CD4-positive, alpha-beta memory T cell (primary cell): ENCODE measurements at regions not wholly inside any gene's neighbourhood (a gene's known extent, or its start where the extent isn't known, plus 50 kb on each side); places are given as distances from the start of the nearest gene placed in this dataset.

Experiments used
- CTCF ChIA-PET: fragments of 350-600 bp; sonication (Branson Sonifier 250); formaldehyde crosslinking; loops from one replicate; lab custom pipeline; 2021; ENCODE audit warnings: inconsistent platforms; ENCODE audit not compliant: partially characterized antibody; lab: Charles Lee
- POLR2A ChIA-PET: fragments of 350-600 bp; sonication (Branson Sonifier 250); formaldehyde crosslinking; loops from one replicate; lab custom pipeline; 2021; ENCODE audit not compliant: partially characterized antibody; lab: Charles Lee
- DNase-seq, 5 donors: peaks; one replicate each; pipeline versions ENCODE4 v3.0.0 to v3.0.0-alpha.2; 2020 to 2022; ENCODE audit warnings: mixed read lengths in 1 of 5
- H3K27ac ChIP-seq: one replicate; pipeline ENCODE4 v1.7.0; 2013; ENCODE audit warnings: low read depth, low read length
- H3K27me3 ChIP-seq: 2 replicates; pipeline ENCODE4 v1.7.0; 2013; ENCODE audit warnings: mild to moderate bottlenecking, low read length, moderate library complexity; ENCODE audit not compliant: insufficient read depth
- H3K36me3 ChIP-seq: 2 replicates; pipeline ENCODE4 v1.7.0; 2013; ENCODE audit warnings: mild to moderate bottlenecking, low read length, moderate library complexity; ENCODE audit not compliant: insufficient read depth
- H3K4me1 ChIP-seq: 2 replicates; pipeline ENCODE4 v1.7.0; 2013; ENCODE audit warnings: mild to moderate bottlenecking, low read length, moderate library complexity; ENCODE audit not compliant: insufficient read depth
- H3K4me3 ChIP-seq, 2 donors: one replicate each; pipeline ENCODE4 v1.7.0; 2013; ENCODE audit warnings: low read length in 2 of 2, mild to moderate bottlenecking in 1 of 2
- H3K9me3 ChIP-seq, 2 donors: one replicate each; pipeline ENCODE4 v1.7.0; 2013; ENCODE audit warnings: low read length in 2 of 2, control low read depth in 1 of 2; ENCODE audit not compliant: control insufficient read depth in 1 of 2
- H3K27ac Mint-ChIP-seq, 7 donors: one replicate each; pipeline ENCODE4 v1.8.0; 2020 to 2021; ENCODE audit warnings: mixed read lengths in 7 of 7, mild to moderate bottlenecking in 6 of 7, inconsistent platforms in 3 of 7, moderate library complexity in 3 of 7
- H3K27me3 Mint-ChIP-seq, 2 donors: one replicate each; pipeline ENCODE4 v1.8.0; 2020 to 2021; ENCODE audit warnings: mixed read lengths in 2 of 2
- H3K36me3 Mint-ChIP-seq, 2 donors: one replicate each; pipeline ENCODE4 v1.8.0; 2020 to 2021; ENCODE audit warnings: mixed read lengths in 2 of 2, inconsistent platforms in 1 of 2, mild to moderate bottlenecking in 1 of 2
- H3K4me1 Mint-ChIP-seq, 4 donors: one replicate each; pipeline ENCODE4 v1.8.0; 2020 to 2021; ENCODE audit warnings: mixed read lengths in 4 of 4, mild to moderate bottlenecking in 1 of 4
- H3K4me3 Mint-ChIP-seq, 8 donors: one replicate each; pipeline ENCODE4 v1.8.0; 2020 to 2021; ENCODE audit warnings: mixed read lengths in 8 of 8, mild to moderate bottlenecking in 7 of 8, moderate library complexity in 6 of 8, inconsistent platforms in 3 of 8
- H3K9me3 Mint-ChIP-seq, 8 donors: one replicate each; pipeline ENCODE4 v1.8.0; 2020 to 2021; ENCODE audit warnings: mixed read lengths in 8 of 8, mild to moderate bottlenecking in 5 of 8, inconsistent platforms in 3 of 8, moderate library complexity in 1 of 8
- intact Hi-C: fragments of 100-400 bp; cut with micrococcal nuclease; formaldehyde crosslinking; loops from one replicate; pipeline ENCODE4 v1.15.1; 2023

DNA sequence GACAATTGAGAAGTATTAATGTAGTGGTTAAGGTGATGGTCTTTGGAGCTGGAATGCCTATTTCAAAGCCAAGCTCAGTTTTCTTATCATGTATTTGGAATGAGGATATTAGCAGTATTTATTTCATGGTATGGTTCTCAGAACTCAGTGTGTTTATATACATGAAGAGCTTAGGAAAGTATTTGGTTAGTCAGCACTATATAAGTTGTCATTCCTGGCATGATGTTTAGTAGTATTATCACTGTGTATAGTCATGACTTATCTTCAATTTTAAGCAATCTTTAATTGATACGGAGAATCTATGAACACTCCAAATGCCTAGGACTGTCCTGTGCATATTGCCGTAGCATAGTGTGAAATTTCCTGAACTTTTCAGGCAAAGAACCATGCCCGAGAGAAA lies 501.9 kb upstream of the USP24 start:
- no peak overlapping the region for H3K4me3 ChIP-seq
- no peaks in the 10 kb centered on the region for H3K36me3 ChIP-seq
- ChIA-PET CTCF (no interaction called here), POLR2A (no interaction called here)
- Mint-ChIP-seq H3K4me1 (no peaks in the 10 kb centered on the region), H3K36me3 (no peaks in the 10 kb centered on the region), H3K27ac (no peak overlapping the region), H3K4me3 (no peak overlapping the region), H3K27me3 (no peaks in the 10 kb centered on the region), H3K9me3 (peaks cover 0 to 3% (median under 1%) of the 10 kb centered on the region in 8 donors)
- no peaks in the 10 kb centered on the region for H3K4me1 ChIP-seq
- no peak for DNase-seq
- H3K27me3 ChIP-seq: no peaks in the 10 kb centered on the region
- no peak overlapping the region for H3K27ac ChIP-seq
- H3K9me3 ChIP-seq: no peaks in the 10 kb centered on the region
- intact Hi-C loops: no loop called here

DNA sequence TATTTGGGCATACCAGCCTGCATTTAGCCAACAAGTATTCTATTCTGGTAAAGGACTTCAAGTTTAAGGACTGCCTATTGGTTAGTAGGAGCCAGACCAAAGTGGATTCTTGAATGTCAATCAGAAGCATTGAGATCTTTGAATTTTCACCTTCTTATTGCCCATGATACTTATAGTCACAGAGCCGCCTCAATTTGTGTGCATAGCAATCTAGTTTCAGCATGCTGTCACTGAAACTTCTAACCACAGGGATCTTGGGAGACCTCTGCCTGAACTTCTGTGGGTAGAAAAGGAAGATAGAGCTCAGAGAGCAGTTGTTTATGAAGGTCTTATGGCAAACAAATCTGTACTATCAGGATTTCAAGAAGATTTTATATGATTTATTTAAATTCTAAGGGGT lies 501.4 kb upstream of the USP24 start:
- no peaks in the 10 kb centered on the region for H3K27me3 ChIP-seq
- Mint-ChIP-seq H3K36me3 (no peaks in the 10 kb centered on the region), H3K4me3 (no peak overlapping the region), H3K4me1 (no peaks in the 10 kb centered on the region), H3K27ac (no peak overlapping the region), H3K9me3 (peaks cover 0 to 3% (median under 1%) of the 10 kb centered on the region in 8 donors), H3K27me3 (no peaks in the 10 kb centered on the region)
- no peaks in the 10 kb centered on the region for H3K36me3 ChIP-seq
- POLR2A ChIA-PET: no interaction called here
- DNase-seq: no peak
- H3K4me1 ChIP-seq: no peaks in the 10 kb centered on the region
- H3K4me3 ChIP-seq: no peak overlapping the region
- H3K27ac ChIP-seq: no peak overlapping the region
- intact Hi-C loops: no loop called here
- CTCF ChIA-PET: no interaction called here
- H3K9me3 ChIP-seq: no peaks in the 10 kb centered on the region

- no peaks in the 10 kb centered on the region for H3K36me3 Mint-ChIP-seq
- H3K4me3 Mint-ChIP-seq: no peak overlapping the region
- ChIA-PET CTCF (no interaction called here), POLR2A (no interaction called here)
- no peak for DNase-seq
- H3K27ac ChIP-seq: no peak overlapping the region
- no peaks in the 10 kb centered on the region for H3K36me3 ChIP-seq
- H3K4me1 Mint-ChIP-seq: no peaks in the 10 kb centered on the region
- no peaks in the 10 kb centered on the region for H3K27me3 Mint-ChIP-seq
- H3K9me3 ChIP-seq: no peaks in the 10 kb centered on the region
- H3K9me3 Mint-ChIP-seq: peaks cover 0 to 3% (median under 1%) of the 10 kb centered on the region in 8 donors
- H3K4me1 ChIP-seq: no peaks in the 10 kb centered on the region
- H3K27ac Mint-ChIP-seq: no peak overlapping the region
- intact Hi-C loops: no loop called here
- no peak overlapping the region for H3K4me3 ChIP-seq
- H3K27me3 ChIP-seq: no peaks in the 10 kb centered on the region
Measured at GRCh38 chr1:55716151-55716550, 501.0 kb upstream of the USP24 start.

- no peaks in the 10 kb centered on the region for H3K27me3 ChIP-seq
- H3K27ac Mint-ChIP-seq: no peak overlapping the region
- H3K27ac ChIP-seq: no peak overlapping the region
- no peak overlapping the region for H3K4me3 ChIP-seq
- peaks cover 0 to 6% (median 0%) of the 10 kb centered on the region in 8 donors for H3K9me3 Mint-ChIP-seq
- POLR2A ChIA-PET: no interaction called here
- no peaks in the 10 kb centered on the region for H3K4me1 ChIP-seq
- H3K36me3 ChIP-seq: no peaks in the 10 kb centered on the region
- no peak overlapping the region for H3K4me3 Mint-ChIP-seq
- no peak for DNase-seq
- intact Hi-C loops: no loop called here
- H3K36me3 Mint-ChIP-seq: no peaks in the 10 kb centered on the region
- peaks cover 0 to 3% of the 10 kb centered on the region in 2 donors for H3K27me3 Mint-ChIP-seq
- CTCF ChIA-PET: no interaction called here
- no peaks in the 10 kb centered on the region for H3K9me3 ChIP-seq
- no peaks in the 10 kb centered on the region for H3K4me1 Mint-ChIP-seq
Measured at GRCh38 chr1:55714230-55714629, 499.1 kb upstream of the USP24 start.

- peaks cover 0 to 6% (median 0%) of the 10 kb centered on the region in 8 donors for H3K9me3 Mint-ChIP-seq
- H3K27me3 Mint-ChIP-seq: peaks cover 0 to 3% of the 10 kb centered on the region in 2 donors
- Histone ChIP-seq H3K4me1 (no peaks in the 10 kb centered on the region), H3K27ac (no peak overlapping the region), H3K4me3 (no peak overlapping the region), H3K36me3 (no peaks in the 10 kb centered on the region), H3K9me3 (no peaks in the 10 kb centered on the region), H3K27me3 (no peaks in the 10 kb centered on the region)
- no peaks in the 10 kb centered on the region for H3K4me1 Mint-ChIP-seq
- no peak overlapping the region for H3K27ac Mint-ChIP-seq
- DNase-seq: no peak
- ChIA-PET POLR2A (no interaction called here), CTCF (no interaction called here)
- intact Hi-C loops: no loop called here
- no peak overlapping the region for H3K4me3 Mint-ChIP-seq
- no peaks in the 10 kb centered on the region for H3K36me3 Mint-ChIP-seq
Measured at GRCh38 chr1:55713516-55713915, 498.4 kb upstream of the USP24 start.

- Mint-ChIP-seq H3K27me3 (peaks cover 0 to 3% of the 10 kb centered on the region in 2 donors), H3K4me1 (no peaks in the 10 kb centered on the region), H3K4me3 (no peak overlapping the region), H3K27ac (no peak overlapping the region), H3K9me3 (peaks cover 0 to 6% (median 0%) of the 10 kb centered on the region in 8 donors), H3K36me3 (no peaks in the 10 kb centered on the region)
- no peak for DNase-seq
- H3K27ac ChIP-seq: no peak overlapping the region
- CTCF ChIA-PET: no interaction called here
- POLR2A ChIA-PET: no interaction called here
- H3K27me3 ChIP-seq: no peaks in the 10 kb centered on the region
- H3K4me3 ChIP-seq: no peak overlapping the region
- no peaks in the 10 kb centered on the region for H3K9me3 ChIP-seq
- intact Hi-C loops: no loop called here
- H3K36me3 ChIP-seq: no peaks in the 10 kb centered on the region
- H3K4me1 ChIP-seq: no peaks in the 10 kb centered on the region
Measured at GRCh38 chr1:55712148-55712547, 497.0 kb upstream of the USP24 start.

GRCh38 chr1:55708781-55709180 lies 493.6 kb upstream of the USP24 start:
- intact Hi-C loops: no loop called here
- H3K27ac Mint-ChIP-seq: no peak overlapping the region
- POLR2A ChIA-PET: no interaction called here
- no peaks in the 10 kb centered on the region for H3K4me1 Mint-ChIP-seq
- Histone ChIP-seq H3K9me3 (no peaks in the 10 kb centered on the region), H3K36me3 (no peaks in the 10 kb centered on the region), H3K27me3 (no peaks in the 10 kb centered on the region), H3K4me3 (no peak overlapping the region), H3K4me1 (no peaks in the 10 kb centered on the region), H3K27ac (no peak overlapping the region)
- H3K4me3 Mint-ChIP-seq: no peak overlapping the region
- peaks cover 2 to 3% of the 10 kb centered on the region in 2 donors for H3K27me3 Mint-ChIP-seq
- no peak for DNase-seq
- CTCF ChIA-PET: no interaction called here
- peaks cover 0 to 2% (median 0%) of the 10 kb centered on the region in 8 donors for H3K9me3 Mint-ChIP-seq
- H3K36me3 Mint-ChIP-seq: no peaks in the 10 kb centered on the region

- H3K27me3 Mint-ChIP-seq: peaks cover 2 to 3% of the 10 kb centered on the region in 2 donors
- no peak overlapping the region for H3K27ac Mint-ChIP-seq
- ChIA-PET CTCF (no interaction called here), POLR2A (no interaction called here)
- H3K9me3 Mint-ChIP-seq: peaks cover 0 to 2% (median 0%) of the 10 kb centered on the region in 8 donors
- Histone ChIP-seq H3K9me3 (no peaks in the 10 kb centered on the region), H3K4me3 (no peak overlapping the region), H3K27me3 (no peaks in the 10 kb centered on the region), H3K36me3 (no peaks in the 10 kb centered on the region), H3K4me1 (no peaks in the 10 kb centered on the region), H3K27ac (no peak overlapping the region)
- intact Hi-C loops: no loop called here
- no peak for DNase-seq
- H3K36me3 Mint-ChIP-seq: no peaks in the 10 kb centered on the region
- no peak overlapping the region for H3K4me3 Mint-ChIP-seq
- no peaks in the 10 kb centered on the region for H3K4me1 Mint-ChIP-seq
Measured at GRCh38 chr1:55707846-55708245, 492.7 kb upstream of the USP24 start.
